Activated CD8-positive, alpha-beta T cell treated with anti-CD3 and anti-CD28 coated beads for 36 hours (primary cell): ENCODE measurements at regions not wholly inside any gene's neighbourhood (a gene's known extent, or its start where the extent isn't known, plus 50 kb on each side); places are given as distances from the start of the nearest gene placed in this dataset.

Source experiments
- ATAC-seq: fragments of 200-7000 bp; cut with Tn5 transposase; one replicate; pipeline ENCODE4 v1.10.0; 2021; ENCODE audit warnings: mild to moderate bottlenecking, moderate library complexity
- CTCF ChIA-PET: fragments of 350-600 bp; sonication (Branson Sonifier 250); formaldehyde crosslinking; loops from one replicate; lab custom pipeline; 2021; ENCODE audit warnings: antibody characterized with exemption; lab: Charles Lee
- POLR2A ChIA-PET: fragments of 350-600 bp; sonication (Branson Sonifier 250); formaldehyde crosslinking; loops from one replicate; lab custom pipeline; 2021; ENCODE audit warnings: antibody characterized with exemption; lab: Charles Lee
- DNase-seq: peaks from one replicate; pipeline ENCODE4 v3.0.0-alpha.2; 2020
- H3K27ac Mint-ChIP-seq: one replicate; pipeline ENCODE4 v1.8.0; 2021; ENCODE audit warnings: mild to moderate bottlenecking, mixed read lengths
- H3K27me3 Mint-ChIP-seq: one replicate; pipeline ENCODE4 v1.8.0; 2021; ENCODE audit warnings: mixed read lengths
- H3K36me3 Mint-ChIP-seq: one replicate; pipeline ENCODE4 v1.8.0; 2021; ENCODE audit warnings: low read depth, mixed read lengths
- H3K4me1 Mint-ChIP-seq: one replicate; pipeline ENCODE4 v1.8.0; 2021; ENCODE audit warnings: low read depth, mixed read lengths
- H3K4me3 Mint-ChIP-seq: one replicate; pipeline ENCODE4 v1.8.0; 2021; ENCODE audit warnings: mild to moderate bottlenecking, moderate library complexity, mixed read lengths
- H3K9me3 Mint-ChIP-seq: one replicate; pipeline ENCODE4 v1.8.0; 2021; ENCODE audit warnings: mixed read lengths
- CTCF ChIP-seq: fragments of 200-600 bp; IDR thresholded peaks from one replicate; pipeline ENCODE4 v1.8.0; 2022; ENCODE audit warnings: antibody characterized with exemption, mild to moderate bottlenecking
- intact Hi-C: fragments of 100-400 bp; cut with micrococcal nuclease; formaldehyde crosslinking; loops from one replicate; pipeline ENCODE4 v1.10.0; 2022

- no peaks in the 10 kb centered on the region for H3K4me1 Mint-ChIP-seq
- intact Hi-C loops: no loop called here
- ATAC-seq (no peak), DNase-seq (no peak)
- peaks cover 1% of the 10 kb centered on the region for H3K9me3 Mint-ChIP-seq
- H3K36me3 Mint-ChIP-seq: no peaks in the 10 kb centered on the region
- CTCF ChIA-PET: no interaction called here
- H3K4me3 Mint-ChIP-seq: no peak overlapping the region
- no peak for TF ChIP-seq CTCF
- H3K27me3 Mint-ChIP-seq: peaks cover 13% of the 10 kb centered on the region
- POLR2A ChIA-PET: no interaction called here
- no peak overlapping the region for H3K27ac Mint-ChIP-seq
Measured at GRCh38 chr10:125556882-125557281, 126.1 kb downstream of the TEX36 start.

DNA sequence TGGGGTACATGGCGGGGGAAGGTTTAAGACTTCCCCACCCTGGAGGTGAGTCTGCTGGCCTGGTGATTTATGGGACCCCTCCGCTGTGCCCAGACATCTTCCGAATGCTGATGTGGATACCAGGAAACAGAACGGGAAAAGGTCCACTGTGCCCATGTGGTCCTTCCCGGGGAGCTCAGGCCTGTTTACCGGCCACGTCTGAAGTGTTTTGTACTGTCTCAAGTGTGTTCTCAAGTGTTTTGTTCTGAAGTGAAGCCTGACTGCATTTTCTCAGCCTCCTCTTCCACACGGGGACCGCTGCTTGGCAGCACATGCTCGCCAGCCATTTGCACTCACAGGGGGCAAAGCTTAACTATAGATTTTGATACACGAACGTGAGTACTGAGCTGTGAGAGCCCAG, 127.2 kb downstream of the TEX36 start:
- CTCF ChIA-PET: no interaction called here
- intact Hi-C loops: no loop called here
- no peaks in the 10 kb centered on the region for H3K4me1 Mint-ChIP-seq
- H3K27ac Mint-ChIP-seq: no peak overlapping the region
- no peaks in the 10 kb centered on the region for H3K36me3 Mint-ChIP-seq
- no peak for ATAC-seq
- POLR2A ChIA-PET: no interaction called here
- H3K9me3 Mint-ChIP-seq: peaks cover 1% of the 10 kb centered on the region
- H3K4me3 Mint-ChIP-seq: no peak overlapping the region
- TF ChIP-seq CTCF: no peak
- DNase-seq: no peak
- H3K27me3 Mint-ChIP-seq: peaks cover 11% of the 10 kb centered on the region

- H3K27ac Mint-ChIP-seq: no peak overlapping the region
- POLR2A ChIA-PET: no interaction called here
Measured at GRCh38 chr10:125555267-125555666, 127.7 kb downstream of the TEX36 start.

DNA sequence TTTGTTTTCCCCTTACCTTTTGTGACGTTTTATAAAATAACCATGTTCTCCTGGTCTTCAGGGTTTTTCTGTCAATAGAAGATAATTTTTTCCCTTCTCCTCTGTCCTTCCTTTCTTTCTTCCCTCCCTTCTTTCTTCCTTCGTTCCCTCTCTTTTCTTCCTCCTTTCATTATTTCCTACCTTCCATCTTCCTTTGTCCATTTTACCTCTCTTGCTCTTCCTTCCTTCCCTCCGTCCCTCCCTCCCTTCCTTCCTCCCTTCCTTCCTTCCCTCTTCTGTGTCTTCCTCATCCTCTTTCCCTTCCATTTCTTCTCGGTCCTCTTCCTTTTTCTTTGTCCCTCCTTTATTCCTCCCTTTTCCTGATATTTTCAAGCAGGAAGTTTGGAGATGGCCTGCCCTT, 128.2 kb downstream of the TEX36 start:
- H3K27me3 Mint-ChIP-seq: peaks cover 9% of the 10 kb centered on the region
- no peak for TF ChIP-seq CTCF
- intact Hi-C loops: no loop called here
- POLR2A ChIA-PET: no interaction called here
- DNase-seq (no peak), ATAC-seq (no peak)
- peaks cover 1% of the 10 kb centered on the region for H3K9me3 Mint-ChIP-seq
- no peaks in the 10 kb centered on the region for H3K4me1 Mint-ChIP-seq
- no peak overlapping the region for H3K27ac Mint-ChIP-seq
- no peak overlapping the region for H3K4me3 Mint-ChIP-seq
- H3K36me3 Mint-ChIP-seq: no peaks in the 10 kb centered on the region
- CTCF ChIA-PET: no interaction called here

More at GRCh38 chr10:125555267-125555666, 127.7 kb downstream of the TEX36 start:
- DNase-seq (no peak), ATAC-seq (no peak)
- intact Hi-C loops: no loop called here
- no peak for TF ChIP-seq CTCF
- H3K27me3 Mint-ChIP-seq: peaks cover 9% of the 10 kb centered on the region
- no peaks in the 10 kb centered on the region for H3K36me3 Mint-ChIP-seq
- peaks cover 1% of the 10 kb centered on the region for H3K9me3 Mint-ChIP-seq
- H3K4me3 Mint-ChIP-seq: no peak overlapping the region
- H3K4me1 Mint-ChIP-seq: no peaks in the 10 kb centered on the region
- CTCF ChIA-PET: no interaction called here

DNA sequence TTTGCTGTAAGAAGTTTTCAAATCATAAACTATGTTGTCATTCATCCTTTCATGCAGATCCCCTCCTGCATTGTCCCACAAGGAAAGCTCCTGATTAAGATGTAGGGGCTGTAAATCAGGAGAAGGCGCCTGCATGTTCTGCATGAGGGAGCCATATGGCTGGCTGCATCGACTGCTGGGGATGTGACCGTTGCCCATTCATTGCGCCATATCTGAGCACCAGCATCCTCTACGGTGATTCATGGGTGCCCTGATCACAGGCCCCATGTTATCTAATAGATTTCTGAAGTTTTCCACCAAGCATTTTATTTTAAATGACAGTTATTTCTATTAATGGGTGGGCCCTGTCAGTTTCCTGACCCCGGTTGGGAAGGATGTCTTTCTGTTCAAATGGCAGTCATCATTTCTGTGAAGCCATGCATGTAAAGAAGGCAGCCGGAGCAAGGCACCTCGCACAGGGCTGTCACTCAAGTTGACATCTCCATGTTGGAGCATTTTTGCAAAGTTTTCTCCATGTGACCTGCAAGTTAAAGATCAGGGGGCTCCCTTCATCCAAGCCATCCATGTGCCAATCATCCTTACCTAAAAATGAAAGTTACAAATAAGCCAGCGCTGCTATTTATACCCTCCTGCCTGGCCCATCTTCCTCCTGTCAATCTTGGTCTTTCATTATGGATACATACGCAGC, 128.8 kb downstream of the TEX36 start:
- no peak overlapping the region for H3K27ac Mint-ChIP-seq
- ATAC-seq: no peak
- H3K4me1 Mint-ChIP-seq: no peaks in the 10 kb centered on the region
- peaks cover 1% of the 10 kb centered on the region for H3K9me3 Mint-ChIP-seq
- DNase-seq: no peak
- ChIA-PET POLR2A (no interaction called here), CTCF (no interaction called here)
- TF ChIP-seq CTCF: no peak
- H3K36me3 Mint-ChIP-seq: no peaks in the 10 kb centered on the region
- H3K27me3 Mint-ChIP-seq: peaks cover 9% of the 10 kb centered on the region
- intact Hi-C loops: no loop called here
- no peak overlapping the region for H3K4me3 Mint-ChIP-seq
